ENCODE measurements at regions not wholly inside any gene's neighbourhood (a gene's known extent, or its start where the extent isn't known, plus 50 kb on each side); places are given as distances from the start of the nearest gene placed in this dataset.

- Histone ChIP-seq H3K9me3 (ENCODE audit: control insufficient read depth, low read length) (no peaks in the 10 kb centered on the region), H3K27me3 (replicated peaks; ENCODE audit: control insufficient read depth, insufficient read depth, low read length, poor library complexity, severe bottlenecking) (no peaks in the 10 kb centered on the region), H3K4me3 (ENCODE audit: insufficient read depth, low read depth, low read length, poor library complexity, severe bottlenecking) (no peak overlapping the region), H3K4me1 (ENCODE audit: control insufficient read depth, insufficient read depth, low read length, poor library complexity, severe bottlenecking) (no peaks in the 10 kb centered on the region), H3K27ac (ENCODE audit: insufficient read depth, low read length, poor library complexity, severe bottlenecking) (no peak overlapping the region), H3K36me3 (ENCODE audit: control insufficient read depth, insufficient read depth, low read length) (no peaks in the 10 kb centered on the region)
- DNase-seq, result no peak
These were observed 286.3 kb downstream of the ANKRD50 start for GRCh38 chr4:124426279-124426678.

- no peaks in the 10 kb centered on the region for H3K9me3 ChIP-seq (ENCODE audit: control insufficient read depth, low read length)
- H3K36me3 ChIP-seq (ENCODE audit: control insufficient read depth, insufficient read depth, low read length), result no peaks in the 10 kb centered on the region
- H3K4me3 ChIP-seq (ENCODE audit: insufficient read depth, low read depth, low read length, poor library complexity, severe bottlenecking), result no peak overlapping the region
- no peaks in the 10 kb centered on the region for H3K27me3 ChIP-seq (replicated peaks; ENCODE audit: control insufficient read depth, insufficient read depth, low read length, poor library complexity, severe bottlenecking)
- no peak for DNase-seq
- H3K4me1 ChIP-seq (ENCODE audit: control insufficient read depth, insufficient read depth, low read length, poor library complexity, severe bottlenecking), result no peaks in the 10 kb centered on the region
- no peak overlapping the region for H3K27ac ChIP-seq (ENCODE audit: insufficient read depth, low read length, poor library complexity, severe bottlenecking)
These were observed 285.3 kb downstream of the ANKRD50 start for GRCh38 chr4:124427095-124427767.

- Histone ChIP-seq H3K4me1 (ENCODE audit: control insufficient read depth, insufficient read depth, low read length, poor library complexity, severe bottlenecking) (no peaks in the 10 kb centered on the region), H3K27ac (ENCODE audit: insufficient read depth, low read length, poor library complexity, severe bottlenecking) (no peak overlapping the region), H3K27me3 (replicated peaks; ENCODE audit: control insufficient read depth, insufficient read depth, low read length, poor library complexity, severe bottlenecking) (no peaks in the 10 kb centered on the region), H3K9me3 (ENCODE audit: control insufficient read depth, low read length) (no peaks in the 10 kb centered on the region), H3K4me3 (ENCODE audit: insufficient read depth, low read depth, low read length, poor library complexity, severe bottlenecking) (no peak overlapping the region), H3K36me3 (ENCODE audit: control insufficient read depth, insufficient read depth, low read length) (no peaks in the 10 kb centered on the region)
- no peak for DNase-seq
These were observed 283.9 kb downstream of the ANKRD50 start for GRCh38 chr4:124428648-124429047.

GRCh38 chr4:124429746-124430250 lies 282.7 kb downstream of the ANKRD50 start:
- Histone ChIP-seq H3K4me1 (ENCODE audit: control insufficient read depth, insufficient read depth, low read length, poor library complexity, severe bottlenecking) (no peaks in the 10 kb centered on the region), H3K36me3 (ENCODE audit: control insufficient read depth, insufficient read depth, low read length) (no peaks in the 10 kb centered on the region), H3K9me3 (ENCODE audit: control insufficient read depth, low read length) (no peaks in the 10 kb centered on the region), H3K4me3 (ENCODE audit: insufficient read depth, low read depth, low read length, poor library complexity, severe bottlenecking) (no peak overlapping the region), H3K27ac (ENCODE audit: insufficient read depth, low read length, poor library complexity, severe bottlenecking) (no peak overlapping the region), H3K27me3 (replicated peaks; ENCODE audit: control insufficient read depth, insufficient read depth, low read length, poor library complexity, severe bottlenecking) (no peaks in the 10 kb centered on the region)
- no peak for DNase-seq

GRCh38 chr4:124431653-124432192 lies 280.8 kb downstream of the ANKRD50 start:
- Histone ChIP-seq H3K27ac (ENCODE audit: insufficient read depth, low read length, poor library complexity, severe bottlenecking) (no peak overlapping the region), H3K27me3 (replicated peaks; ENCODE audit: control insufficient read depth, insufficient read depth, low read length, poor library complexity, severe bottlenecking) (no peaks in the 10 kb centered on the region), H3K4me3 (ENCODE audit: insufficient read depth, low read depth, low read length, poor library complexity, severe bottlenecking) (no peak overlapping the region), H3K4me1 (ENCODE audit: control insufficient read depth, insufficient read depth, low read length, poor library complexity, severe bottlenecking) (no peaks in the 10 kb centered on the region), H3K9me3 (ENCODE audit: control insufficient read depth, low read length) (no peaks in the 10 kb centered on the region), H3K36me3 (ENCODE audit: control insufficient read depth, insufficient read depth, low read length) (no peaks in the 10 kb centered on the region)
- DNase-seq, result no peak

- no peaks in the 10 kb centered on the region for H3K9me3 ChIP-seq (ENCODE audit: control insufficient read depth, low read length)
- no peaks in the 10 kb centered on the region for H3K27me3 ChIP-seq (replicated peaks; ENCODE audit: control insufficient read depth, insufficient read depth, low read length, poor library complexity, severe bottlenecking)
- H3K36me3 ChIP-seq (ENCODE audit: control insufficient read depth, insufficient read depth, low read length), result no peaks in the 10 kb centered on the region
- no peaks in the 10 kb centered on the region for H3K4me1 ChIP-seq (ENCODE audit: control insufficient read depth, insufficient read depth, low read length, poor library complexity, severe bottlenecking)
- DNase-seq, result no peak
- no peak overlapping the region for H3K27ac ChIP-seq (ENCODE audit: insufficient read depth, low read length, poor library complexity, severe bottlenecking)
- H3K4me3 ChIP-seq (ENCODE audit: insufficient read depth, low read depth, low read length, poor library complexity, severe bottlenecking), result no peak overlapping the region
These were observed 280.0 kb downstream of the ANKRD50 start for GRCh38 chr4:124432500-124432899.

- Histone ChIP-seq H3K4me1 (ENCODE audit: control insufficient read depth, insufficient read depth, low read length, poor library complexity, severe bottlenecking) (no peaks in the 10 kb centered on the region), H3K27ac (ENCODE audit: insufficient read depth, low read length, poor library complexity, severe bottlenecking) (no peak overlapping the region), H3K36me3 (ENCODE audit: control insufficient read depth, insufficient read depth, low read length) (no peaks in the 10 kb centered on the region), H3K4me3 (ENCODE audit: insufficient read depth, low read depth, low read length, poor library complexity, severe bottlenecking) (no peak overlapping the region), H3K27me3 (replicated peaks; ENCODE audit: control insufficient read depth, insufficient read depth, low read length, poor library complexity, severe bottlenecking) (no peaks in the 10 kb centered on the region), H3K9me3 (ENCODE audit: control insufficient read depth, low read length) (no peaks in the 10 kb centered on the region)
- DNase-seq, result no peak
These were observed 279.5 kb downstream of the ANKRD50 start for GRCh38 chr4:124433044-124433443.

GRCh38 chr4:124433500-124433899 lies 279.0 kb downstream of the ANKRD50 start:
- H3K4me1 ChIP-seq (ENCODE audit: control insufficient read depth, insufficient read depth, low read length, poor library complexity, severe bottlenecking), result no peaks in the 10 kb centered on the region
- H3K27me3 ChIP-seq (replicated peaks; ENCODE audit: control insufficient read depth, insufficient read depth, low read length, poor library complexity, severe bottlenecking), result no peaks in the 10 kb centered on the region

GRCh38 chr4:124435274-124435950 lies 277.1 kb downstream of the ANKRD50 start:
- Histone ChIP-seq H3K27ac (ENCODE audit: insufficient read depth, low read length, poor library complexity, severe bottlenecking) (no peak overlapping the region), H3K27me3 (replicated peaks; ENCODE audit: control insufficient read depth, insufficient read depth, low read length, poor library complexity, severe bottlenecking) (no peaks in the 10 kb centered on the region), H3K9me3 (ENCODE audit: control insufficient read depth, low read length) (no peaks in the 10 kb centered on the region), H3K36me3 (ENCODE audit: control insufficient read depth, insufficient read depth, low read length) (no peaks in the 10 kb centered on the region), H3K4me1 (ENCODE audit: control insufficient read depth, insufficient read depth, low read length, poor library complexity, severe bottlenecking) (no peaks in the 10 kb centered on the region), H3K4me3 (ENCODE audit: insufficient read depth, low read depth, low read length, poor library complexity, severe bottlenecking) (no peak overlapping the region)
- no peak for DNase-seq

More at GRCh38 chr4:124433500-124433899, 279.0 kb downstream of the ANKRD50 start:
- no peak for DNase-seq
- no peaks in the 10 kb centered on the region for H3K9me3 ChIP-seq (ENCODE audit: control insufficient read depth, low read length)
- no peaks in the 10 kb centered on the region for H3K36me3 ChIP-seq (ENCODE audit: control insufficient read depth, insufficient read depth, low read length)
- no peak overlapping the region for H3K4me3 ChIP-seq (ENCODE audit: insufficient read depth, low read depth, low read length, poor library complexity, severe bottlenecking)
- H3K27ac ChIP-seq (ENCODE audit: insufficient read depth, low read length, poor library complexity, severe bottlenecking), result no peak overlapping the region

- H3K9me3 ChIP-seq (ENCODE audit: control insufficient read depth, low read length), result no peaks in the 10 kb centered on the region
- H3K4me3 ChIP-seq (ENCODE audit: insufficient read depth, low read depth, low read length, poor library complexity, severe bottlenecking), result no peak overlapping the region
- DNase-seq, result no peak
- H3K27ac ChIP-seq (ENCODE audit: insufficient read depth, low read length, poor library complexity, severe bottlenecking), result no peak overlapping the region
- H3K4me1 ChIP-seq (ENCODE audit: control insufficient read depth, insufficient read depth, low read length, poor library complexity, severe bottlenecking), result no peaks in the 10 kb centered on the region
- H3K27me3 ChIP-seq (replicated peaks; ENCODE audit: control insufficient read depth, insufficient read depth, low read length, poor library complexity, severe bottlenecking), result no peaks in the 10 kb centered on the region
- no peaks in the 10 kb centered on the region for H3K36me3 ChIP-seq (ENCODE audit: control insufficient read depth, insufficient read depth, low read length)
These were observed 274.6 kb downstream of the ANKRD50 start for GRCh38 chr4:124437853-124438495.

All from effector memory CD4-positive, alpha-beta T cell (primary cell).